Activated CD4-positive, alpha-beta T cell treated with anti-CD3 and anti-CD28 coated beads, Interleukin-2, amount 50 U/mL, for 24 hours (primary cell): ENCODE measurements at regions not wholly inside any gene's neighbourhood (a gene's known extent, or its start where the extent isn't known, plus 50 kb on each side); places are given as distances from the start of the nearest gene placed in this dataset.
"Not testable (repeated sequence)": the region's sequence is repeated elsewhere in the genome, so short reads cannot be mapped to it uniquely, and the experiment has no call there.

Experiments
- DNase-seq, 2 donors: peaks; one replicate each; pipeline ENCODE4 v3.0.0-alpha.2; 2020; ENCODE audit warnings: low read depth in 1 of 2, low spot score in 1 of 2

- no peak for DNase-seq
Observed at GRCh38 chr1:58836408-58836807, 52.6 kb upstream of the JUN start.

- no peak for DNase-seq
Observed at GRCh38 chr1:58837886-58838285, 54.0 kb upstream of the JUN start.

GRCh38 chr1:58839147-58839795, 55.4 kb upstream of the JUN start:
- no peak for DNase-seq

- DNase-seq = no peak
Observed at GRCh38 chr1:58839846-58840835, 56.3 kb upstream of the JUN start.

GRCh38 chr1:58841455-58841854, 57.6 kb upstream of the JUN start:
- no peak for DNase-seq

GRCh38 chr1:58842941-58843340, 59.1 kb upstream of the JUN start:
- DNase-seq = no peak

- no peak for DNase-seq
Observed at GRCh38 chr1:58844176-58844575, 60.3 kb upstream of the JUN start.

GRCh38 chr1:58845942-58846341, 62.1 kb upstream of the JUN start:
- DNase-seq = no peak

- no peak for DNase-seq
Observed at GRCh38 chr1:58848818-58849411, 65.1 kb upstream of the JUN start.

- no peak for DNase-seq
Observed at GRCh38 chr1:58849551-58849950, 65.7 kb upstream of the JUN start.

- DNase-seq = no peak
Observed at GRCh38 chr1:58850636-58851035, 66.8 kb upstream of the JUN start.

- DNase-seq = no peak
Observed at GRCh38 chr1:58852731-58853485, 69.1 kb upstream of the JUN start.

- DNase-seq = no peak
Observed at GRCh38 chr1:58854576-58854975, 70.7 kb upstream of the JUN start.

GRCh38 chr1:58855274-58856165, 71.7 kb upstream of the JUN start:
- no peak for DNase-seq

- not testable (repeated sequence) for DNase-seq
Observed at GRCh38 chr1:58856281-58856680, 72.4 kb upstream of the JUN start.

GRCh38 chr1:58857680-58858673, 74.1 kb upstream of the JUN start:
- DNase-seq = no peak

- DNase-seq = no peak
Observed at GRCh38 chr1:58859769-58860485, 76.1 kb upstream of the JUN start.

GRCh38 chr1:58861076-58861475, 77.2 kb upstream of the JUN start:
- DNase-seq = no peak
